ENCODE measurements at regions not wholly inside any gene's neighbourhood (a gene's known extent, or its start where the extent isn't known, plus 50 kb on each side); places are given as distances from the start of the nearest gene placed in this dataset.

DNA sequence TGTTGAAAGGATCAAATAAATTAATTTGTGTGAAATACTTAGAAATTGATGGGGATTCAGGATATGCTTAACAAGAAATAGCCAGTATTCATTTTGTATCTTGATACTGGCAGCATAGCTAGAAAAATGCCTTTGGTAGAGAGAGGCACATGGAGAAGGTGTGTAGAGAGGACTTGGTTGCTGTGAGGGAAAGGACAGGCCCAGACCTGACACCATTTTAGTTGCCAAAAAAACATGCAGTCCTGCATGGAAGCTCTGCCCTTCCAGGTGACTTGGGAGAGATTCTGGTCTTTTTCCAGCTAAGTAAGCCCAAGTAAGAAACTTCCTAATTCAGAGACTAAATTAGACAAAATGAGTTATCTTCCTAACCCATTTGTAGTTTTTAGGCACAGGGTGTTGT, 335.0 kb downstream of the RFC3 start:
- no peak overlapping the region for H3K4me3 ChIP-seq (ENCODE audit: low read length)
- no peak for DNase-seq (ENCODE audit: low read depth)
- TF ChIP-seq, protein P1, sequence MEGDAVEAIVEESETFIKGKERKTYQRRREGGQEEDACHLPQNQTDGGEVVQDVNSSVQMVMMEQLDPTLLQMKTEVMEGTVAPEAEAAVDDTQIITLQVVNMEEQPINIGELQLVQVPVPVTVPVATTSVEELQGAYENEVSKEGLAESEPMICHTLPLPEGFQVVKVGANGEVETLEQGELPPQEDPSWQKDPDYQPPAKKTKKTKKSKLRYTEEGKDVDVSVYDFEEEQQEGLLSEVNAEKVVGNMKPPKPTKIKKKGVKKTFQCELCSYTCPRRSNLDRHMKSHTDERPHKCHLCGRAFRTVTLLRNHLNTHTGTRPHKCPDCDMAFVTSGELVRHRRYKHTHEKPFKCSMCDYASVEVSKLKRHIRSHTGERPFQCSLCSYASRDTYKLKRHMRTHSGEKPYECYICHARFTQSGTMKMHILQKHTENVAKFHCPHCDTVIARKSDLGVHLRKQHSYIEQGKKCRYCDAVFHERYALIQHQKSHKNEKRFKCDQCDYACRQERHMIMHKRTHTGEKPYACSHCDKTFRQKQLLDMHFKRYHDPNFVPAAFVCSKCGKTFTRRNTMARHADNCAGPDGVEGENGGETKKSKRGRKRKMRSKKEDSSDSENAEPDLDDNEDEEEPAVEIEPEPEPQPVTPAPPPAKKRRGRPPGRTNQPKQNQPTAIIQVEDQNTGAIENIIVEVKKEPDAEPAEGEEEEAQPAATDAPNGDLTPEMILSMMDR (conservative IDR thresholded peaks at IDR 0.05; ENCODE audit: low read length), result no peak

DNA sequence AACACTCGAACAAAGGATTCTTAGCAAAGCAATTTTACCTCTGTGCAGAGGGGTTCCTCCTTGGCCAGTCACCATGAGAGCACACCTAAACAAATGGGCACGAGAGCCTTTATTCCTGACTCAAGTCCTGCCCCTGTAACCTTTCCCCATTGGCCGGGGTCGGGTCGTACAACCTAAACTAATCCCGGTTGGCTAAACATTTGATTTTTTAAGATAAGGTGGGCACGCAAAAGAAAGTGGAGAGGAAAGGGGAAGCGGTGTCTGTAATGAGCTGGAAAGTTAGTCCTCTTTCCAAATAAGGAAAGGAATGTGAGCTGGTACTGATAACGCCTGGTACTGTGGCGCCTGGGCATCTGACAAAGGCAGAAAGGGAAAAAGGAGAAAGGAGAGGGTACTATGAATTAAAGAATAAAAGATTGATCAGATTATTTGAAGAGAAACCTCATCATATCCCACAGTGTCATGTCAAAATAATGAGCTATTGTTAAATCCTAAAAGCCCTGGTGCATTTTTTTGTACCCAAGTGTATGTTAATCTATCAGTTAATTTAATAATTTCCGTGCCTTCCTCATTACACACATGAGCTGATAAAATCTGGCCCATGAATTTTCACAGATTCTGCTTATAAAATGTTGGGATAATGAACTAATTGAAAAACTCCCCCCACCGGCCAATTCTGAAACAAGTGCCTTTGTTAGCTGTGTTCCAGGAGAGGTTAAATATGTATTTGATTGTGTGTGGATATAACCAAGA, 335.7 kb downstream of the RFC3 start:
- TF ChIP-seq, protein P1 (conservative IDR thresholded peaks at IDR 0.05; ENCODE audit: low read length), result no peak
- no peak overlapping the region for H3K4me3 ChIP-seq (ENCODE audit: low read length)
- DNase-seq (ENCODE audit: low read depth), result no peak

DNA sequence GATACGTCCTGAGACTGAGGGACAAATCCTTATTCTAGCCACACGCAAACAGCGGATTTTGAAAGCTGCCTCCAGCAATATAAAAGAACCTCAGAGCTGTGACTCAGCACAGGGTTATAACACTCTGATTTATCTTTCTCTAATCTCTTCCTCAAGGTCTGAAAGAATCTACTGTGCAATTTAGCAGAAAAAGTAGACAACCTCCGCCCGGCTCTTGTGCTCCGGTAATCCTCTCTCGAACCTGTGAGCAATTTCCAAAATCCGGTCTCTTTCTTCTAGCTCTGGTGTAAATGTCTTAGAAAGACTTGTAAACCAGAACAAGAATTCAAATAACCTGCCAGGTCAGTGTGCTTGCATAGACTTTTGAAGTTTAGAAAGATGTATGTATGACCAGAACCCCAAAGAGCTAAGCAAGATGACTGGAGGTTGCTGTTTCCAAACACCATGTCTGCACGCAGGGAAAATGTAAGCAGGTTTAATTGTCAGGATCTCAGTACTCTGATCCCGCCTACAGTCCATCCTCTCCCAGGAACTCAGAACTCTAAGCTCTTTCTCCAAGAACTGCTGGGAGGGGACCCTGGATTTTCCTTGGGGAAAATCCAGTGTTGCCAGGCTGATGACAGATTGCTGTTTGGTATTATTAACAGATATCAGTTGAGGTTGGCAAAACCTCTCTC, 338.1 kb downstream of the RFC3 start:
- peak; percentile 28 for DNase-seq (ENCODE audit: low read depth)
- H3K4me3 ChIP-seq (ENCODE audit: low read length), result no peak overlapping the region
- TF ChIP-seq, protein P1 (conservative IDR thresholded peaks at IDR 0.05; ENCODE audit: low read length), result no peak

GRCh38 chr13:34156841-34157365, 339.0 kb downstream of the RFC3 start:
- no peak overlapping the region for H3K4me3 ChIP-seq (ENCODE audit: low read length)
- peak; percentile 91 for DNase-seq (ENCODE audit: low read depth)
- TF ChIP-seq, protein P1 (conservative IDR thresholded peaks at IDR 0.05; ENCODE audit: low read length), result no peak

- DNase-seq (ENCODE audit: low read depth), result no peak
- no peak overlapping the region for H3K4me3 ChIP-seq (ENCODE audit: low read length)
- TF ChIP-seq, protein P1 (conservative IDR thresholded peaks at IDR 0.05; ENCODE audit: low read length), result no peak
These were observed 342.0 kb downstream of the RFC3 start for GRCh38 chr13:34159946-34160345.

GRCh38 chr13:34161931-34162543, 344.1 kb downstream of the RFC3 start:
- TF ChIP-seq, protein P1 (conservative IDR thresholded peaks at IDR 0.05; ENCODE audit: low read length), result no peak
- DNase-seq (ENCODE audit: low read depth), result peak; percentile 93
- peak overlapping the region; percentile 8 for H3K4me3 ChIP-seq (ENCODE audit: low read length)

Data from AG10803 (cell line).